ENCODE measurements at regions not wholly inside any gene's neighbourhood (a gene's known extent, or its start where the extent isn't known, plus 50 kb on each side); places are given as distances from the start of the nearest gene placed in this dataset.
"Not testable (repeated sequence)": the region's sequence is repeated elsewhere in the genome, so short reads cannot be mapped to it uniquely, and the experiment has no call there.

- DNase-seq (ENCODE audit: low read depth in 2 of 2), result not testable (repeated sequence)
These were observed 359.5 kb downstream of the C16orf95 start for GRCh38 chr16:86957662-86958198.

GRCh38 chr16:86958423-86958822 is 358.8 kb downstream of the C16orf95 start:
- DNase-seq (ENCODE audit: low read depth in 2 of 2), result no peak

- no peak for DNase-seq (ENCODE audit: low read depth in 2 of 2)
These were observed 358.0 kb downstream of the C16orf95 start for GRCh38 chr16:86959091-86959651.

- DNase-seq (ENCODE audit: low read depth in 2 of 2), result no peak
These were observed 357.5 kb downstream of the C16orf95 start for GRCh38 chr16:86959729-86960128.

GRCh38 chr16:86960266-86960665 is 356.9 kb downstream of the C16orf95 start:
- no peak for DNase-seq (ENCODE audit: low read depth in 2 of 2)

GRCh38 chr16:86961171-86961601 is 356.0 kb downstream of the C16orf95 start:
- no peak for DNase-seq (ENCODE audit: low read depth in 2 of 2)

- no peak for DNase-seq (ENCODE audit: low read depth in 2 of 2)
These were observed 354.9 kb downstream of the C16orf95 start for GRCh38 chr16:86962259-86962658.

GRCh38 chr16:86962913-86963312 is 354.3 kb downstream of the C16orf95 start:
- no peak for DNase-seq (ENCODE audit: low read depth in 2 of 2)

- DNase-seq (ENCODE audit: low read depth in 2 of 2), result no peak
These were observed 353.3 kb downstream of the C16orf95 start for GRCh38 chr16:86963600-86964575.

GRCh38 chr16:86964796-86965241 is 352.4 kb downstream of the C16orf95 start:
- no peak for DNase-seq (ENCODE audit: low read depth in 2 of 2)

GRCh38 chr16:86965331-86965730 is 351.9 kb downstream of the C16orf95 start:
- DNase-seq (ENCODE audit: low read depth in 2 of 2), result no peak

GRCh38 chr16:86965840-86966550 is 351.2 kb downstream of the C16orf95 start:
- no peak for DNase-seq (ENCODE audit: low read depth in 2 of 2)

GRCh38 chr16:86966777-86967176 is 350.4 kb downstream of the C16orf95 start:
- no peak for DNase-seq (ENCODE audit: low read depth in 2 of 2)

- DNase-seq (ENCODE audit: low read depth in 2 of 2), result no peak
These were observed 348.3 kb downstream of the C16orf95 start for GRCh38 chr16:86968866-86969265.

- no peak for DNase-seq (ENCODE audit: low read depth in 2 of 2)
These were observed 347.5 kb downstream of the C16orf95 start for GRCh38 chr16:86969716-86970115.

- no peak for DNase-seq (ENCODE audit: low read depth in 2 of 2)
These were observed 346.9 kb downstream of the C16orf95 start for GRCh38 chr16:86970279-86970678.

GRCh38 chr16:86970726-86971125 is 346.5 kb downstream of the C16orf95 start:
- no peak for DNase-seq (ENCODE audit: low read depth in 2 of 2)

- no peak for DNase-seq (ENCODE audit: low read depth in 2 of 2)
These were observed 345.9 kb downstream of the C16orf95 start for GRCh38 chr16:86971251-86971650.

GRCh38 chr16:86974120-86974519 is 343.1 kb downstream of the C16orf95 start:
- no peak for DNase-seq (ENCODE audit: low read depth in 2 of 2)

GRCh38 chr16:86975445-86975844 is 341.7 kb downstream of the C16orf95 start:
- DNase-seq (ENCODE audit: low read depth in 2 of 2), result no peak

- no peak for DNase-seq (ENCODE audit: low read depth in 2 of 2)
These were observed 340.0 kb downstream of the C16orf95 start for GRCh38 chr16:86977076-86977676.
